Neuronal stem cell (in vitro differentiated cells): ENCODE measurements at regions not wholly inside any gene's neighbourhood (a gene's known extent, or its start where the extent isn't known, plus 50 kb on each side); places are given as distances from the start of the nearest gene placed in this dataset.

Experiments
- DNase-seq: peaks from one replicate; pipeline ENCODE4 v3.0.0-alpha.2; 2013; ENCODE audit warnings: low spot score
- H2AFZ ChIP-seq: one replicate; pipeline ENCODE4 v1.6.1; 2013; ENCODE audit warnings: mild to moderate bottlenecking, low read length, inconsistent platforms
- H2AK5ac ChIP-seq: 2 replicates; pipeline ENCODE4 v1.6.1; 2013; ENCODE audit warnings: low read depth, mild to moderate bottlenecking, inconsistent platforms, low read length, moderate library complexity, mixed read lengths
- H2BK120ac ChIP-seq: 2 replicates; pipeline ENCODE4 v1.6.1; 2013; ENCODE audit warnings: low read depth, mild to moderate bottlenecking, inconsistent platforms, low read length, moderate library complexity, mixed read lengths
- H2BK12ac ChIP-seq: one replicate; pipeline ENCODE4 v1.6.1; 2013; ENCODE audit warnings: low read length, inconsistent platforms
- H2BK15ac ChIP-seq: 2 replicates; pipeline ENCODE4 v1.6.1; 2013; ENCODE audit warnings: mild to moderate bottlenecking, low read length, inconsistent platforms, mixed read lengths
- H2BK5ac ChIP-seq: one replicate; pipeline ENCODE4 v1.6.1; 2013; ENCODE audit warnings: inconsistent platforms, mild to moderate bottlenecking, low read length, moderate library complexity
- H3K14ac ChIP-seq: one replicate; pipeline ENCODE4 v1.6.1; 2013; ENCODE audit warnings: low read length, inconsistent platforms
- H3K18ac ChIP-seq: 2 replicates; pipeline ENCODE4 v1.6.1; 2013; ENCODE audit warnings: low read length, inconsistent platforms
- H3K23ac ChIP-seq: 2 replicates; pipeline ENCODE4 v1.6.1; 2013; ENCODE audit warnings: low read depth, mild to moderate bottlenecking, mixed read lengths, low read length, inconsistent platforms; ENCODE audit not compliant: poor library complexity
- H3K27ac ChIP-seq: replicated peaks from 3 replicates; pipeline ENCODE4 v1.5.1; 2013; ENCODE audit warnings: low read length, inconsistent platforms
- H3K27me3 ChIP-seq, 3 experiments: 2 replicates each; pipeline ENCODE4 v1.6.1; 2013; ENCODE audit warnings: low read length in 3 of 3, mild to moderate bottlenecking in 2 of 3, inconsistent platforms in 1 of 3, low read depth in 1 of 3, mixed read lengths in 1 of 3, moderate library complexity in 1 of 3; ENCODE audit not compliant: control insufficient read depth in 3 of 3, insufficient read depth in 3 of 3
- H3K36me3 ChIP-seq, 2 donors: replicated peaks in 1 of 2; 2 replicates each; pipeline ENCODE4 v1.6.1; 2013; ENCODE audit warnings: low read length in 2 of 2; ENCODE audit not compliant: control insufficient read depth in 2 of 2, insufficient read depth in 2 of 2
- H3K4ac ChIP-seq: 2 replicates; pipeline ENCODE4 v1.6.1; 2013; ENCODE audit warnings: inconsistent platforms, mild to moderate bottlenecking, low read length, moderate library complexity
- H3K4me1 ChIP-seq, 2 donors: 1 replicate in 1 of 2; 2 replicates in 1 of 2; pipeline ENCODE4 v1.6.1; 2013; ENCODE audit warnings: low read length in 2 of 2, low read depth in 1 of 2; ENCODE audit not compliant: control insufficient read depth in 2 of 2, insufficient read depth in 1 of 2
- H3K4me2 ChIP-seq: one replicate; pipeline ENCODE4 v1.6.1; 2013; ENCODE audit warnings: mild to moderate bottlenecking, low read length, inconsistent platforms; ENCODE audit not compliant: insufficient read depth, poor library complexity, severe bottlenecking
- H3K4me3 ChIP-seq, 2 donors: 2 replicates each; pipeline ENCODE4 v1.5.1; 2013; ENCODE audit warnings: low read length in 2 of 2, mild to moderate bottlenecking in 2 of 2, inconsistent platforms in 1 of 2, moderate library complexity in 1 of 2
- H3K79me1 ChIP-seq: one replicate; pipeline ENCODE4 v1.6.1; 2013; ENCODE audit warnings: low read depth, mild to moderate bottlenecking, inconsistent platforms, low read length, moderate library complexity
- H3K9ac ChIP-seq: one replicate; pipeline ENCODE4 v1.6.1; 2013; ENCODE audit warnings: mild to moderate bottlenecking, low read depth, low read length, inconsistent platforms; ENCODE audit not compliant: poor library complexity
- H3K9me3 ChIP-seq, 2 donors: replicated peaks in 1 of 2; 2 replicates each; pipeline versions ENCODE3 to v1.6.1; 2013; ENCODE audit warnings: low read length in 2 of 2, mild to moderate bottlenecking in 2 of 2, inconsistent platforms in 1 of 2, low read depth in 1 of 2, mixed read lengths in 1 of 2, moderate library complexity in 1 of 2; ENCODE audit not compliant: control insufficient read depth in 2 of 2, insufficient read depth in 1 of 2
- H4K8ac ChIP-seq: one replicate; pipeline ENCODE4 v1.6.1; 2013; ENCODE audit warnings: low read depth, mild to moderate bottlenecking, inconsistent platforms, low read length, moderate library complexity
- H4K91ac ChIP-seq: one replicate; pipeline ENCODE4 v1.6.1; 2013; ENCODE audit warnings: low read length, low read depth, mild to moderate bottlenecking, inconsistent platforms; ENCODE audit not compliant: poor library complexity
- WGBS, 2 donors: extraction: QIAGEN DNeasy Blood & Tissue Kit; methylation state at CpG; one replicate each; pipeline ENCODE4 v1.1.7; 2013; ENCODE audit warnings: missing lambda C conversion rate in 2 of 2, mixed read lengths in 1 of 2; ENCODE audit not compliant: insufficient read length in 2 of 2, insufficient replicate concordance in 1 of 2; ENCODE audit errors: extremely low coverage in 2 of 2; 5-methylcytosine and 5-hydroxymethylcytosine counted together

- no peaks in the 10 kb centered on the region for H3K79me1 ChIP-seq
- no peak overlapping the region for H4K91ac ChIP-seq
- H3K14ac ChIP-seq: no peak overlapping the region
- H3K4me3 ChIP-seq: no peak overlapping the region
- no peak overlapping the region for H2AK5ac ChIP-seq
- no peak overlapping the region for H3K9ac ChIP-seq
- no peak overlapping the region for H3K4me2 ChIP-seq
- no peaks in the 10 kb centered on the region for H3K36me3 ChIP-seq
- H3K4ac ChIP-seq: no peak overlapping the region
- no peak overlapping the region for H3K27ac ChIP-seq
- no peak overlapping the region for H2BK120ac ChIP-seq
- peaks cover 0 to 5% of the 10 kb centered on the region in 2 donors for H3K9me3 ChIP-seq
- no peaks in the 10 kb centered on the region for H3K27me3 ChIP-seq
- H3K18ac ChIP-seq: no peak overlapping the region
- no peak overlapping the region for H2BK5ac ChIP-seq
- H2BK15ac ChIP-seq: no peak overlapping the region
- DNase-seq: no peak
- H2BK12ac ChIP-seq: no peak overlapping the region
- no peak overlapping the region for H3K23ac ChIP-seq
- no peak overlapping the region for H4K8ac ChIP-seq
- H2AFZ ChIP-seq: peak overlapping the region; percentile 63
- peaks cover 4 to 25% of the 10 kb centered on the region in 2 donors for H3K4me1 ChIP-seq
Observed at GRCh38 chr6:51511081-51511480, 576.3 kb downstream of the PKHD1 start.

GRCh38 chr6:51513891-51514747 lies 573.3 kb downstream of the PKHD1 start:
- Histone ChIP-seq H3K79me1 (no peaks in the 10 kb centered on the region), H2AK5ac (no peak overlapping the region), H3K4me3 (no peak overlapping the region), H3K27ac (no peak overlapping the region), H2BK12ac (no peak overlapping the region), H4K91ac (no peak overlapping the region), H3K27me3 (no peaks in the 10 kb centered on the region), H3K14ac (no peak overlapping the region), H4K8ac (no peak overlapping the region), H3K23ac (no peak overlapping the region), H2BK15ac (no peak overlapping the region), H3K9ac (no peak overlapping the region), H2BK5ac (no peak overlapping the region), H3K36me3 (no peaks in the 10 kb centered on the region), H3K4me1 (peaks cover 4 to 25% of the 10 kb centered on the region in 2 donors), H3K4ac (no peak overlapping the region), H3K18ac (no peak overlapping the region), H2AFZ (peak overlapping the region; percentile 70), H3K9me3 (peaks cover 0 to 5% of the 10 kb centered on the region in 2 donors), H2BK120ac (no peak overlapping the region), H3K4me2 (no peak overlapping the region)
- WGBS, 2 donors: no CpG with 5 or more reads among the region's 13 CpGs
- DNase-seq: peak; percentile 31

DNA sequence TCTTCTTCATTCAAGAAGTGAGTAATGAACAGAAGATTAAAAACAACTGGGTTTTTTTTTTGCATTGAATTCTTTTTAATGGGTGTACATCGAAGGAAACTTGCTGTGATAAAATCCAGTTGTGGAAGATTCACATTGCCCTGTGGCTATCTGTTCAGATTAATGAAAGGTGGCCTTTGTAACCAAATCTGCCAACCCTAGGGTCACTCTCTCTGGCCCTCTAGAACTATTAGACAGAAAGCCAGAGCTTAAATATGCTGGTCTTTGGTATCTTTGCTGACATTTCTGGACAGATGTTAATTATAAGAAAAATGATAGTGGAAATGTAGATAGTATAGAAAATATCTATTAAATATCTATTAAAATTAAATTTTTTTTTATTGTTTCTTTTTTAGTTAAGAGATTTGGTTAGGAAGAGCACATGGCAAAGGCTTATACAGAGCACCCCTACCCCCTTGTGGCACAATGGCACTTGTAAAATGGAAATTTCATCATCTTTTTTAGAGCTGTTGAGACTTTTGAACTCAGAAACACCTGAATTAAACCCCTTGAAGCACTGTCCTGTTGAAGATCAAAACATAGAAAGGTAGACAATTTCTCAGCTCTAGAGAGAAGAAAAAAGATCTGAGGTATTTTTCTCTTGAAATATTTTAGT lies 572.5 kb downstream of the PKHD1 start:
- Histone ChIP-seq H3K9me3 (peaks cover 0 to 5% of the 10 kb centered on the region in 2 donors), H2BK120ac (no peak overlapping the region), H3K79me1 (no peaks in the 10 kb centered on the region), H2BK15ac (no peak overlapping the region), H2AK5ac (no peak overlapping the region), H3K4me3 (no peak overlapping the region), H3K4ac (no peak overlapping the region), H3K4me1 (peaks cover 4 to 25% of the 10 kb centered on the region in 2 donors), H3K27ac (no peak overlapping the region), H3K9ac (no peak overlapping the region), H3K18ac (no peak overlapping the region), H2BK5ac (no peak overlapping the region), H3K4me2 (no peak overlapping the region), H3K23ac (no peak overlapping the region), H3K27me3 (no peaks in the 10 kb centered on the region), H4K8ac (no peak overlapping the region), H4K91ac (no peak overlapping the region), H3K14ac (no peak overlapping the region), H2BK12ac (no peak overlapping the region), H2AFZ (peak overlapping the region; percentile 70), H3K36me3 (no peaks in the 10 kb centered on the region)
- no CpG with 5 or more reads among the region's 1 CpG for WGBS, 2 donors
- no peak for DNase-seq

GRCh38 chr6:51526049-51526448 lies 561.4 kb downstream of the PKHD1 start:
- no peak for DNase-seq
- no peaks in the 10 kb centered on the region for H3K4me1 ChIP-seq
- no CpG with 5 or more reads among the region's 3 CpGs for WGBS, 2 donors

More at GRCh38 chr6:51526049-51526448, 561.4 kb downstream of the PKHD1 start:
- H2BK120ac ChIP-seq: no peak overlapping the region
- H3K79me1 ChIP-seq: no peaks in the 10 kb centered on the region
- no peak overlapping the region for H2AFZ ChIP-seq
- no peak overlapping the region for H3K14ac ChIP-seq
- H3K4ac ChIP-seq: no peak overlapping the region
- H3K27me3 ChIP-seq: no peaks in the 10 kb centered on the region
- no peak overlapping the region for H4K91ac ChIP-seq
- no peak overlapping the region for H3K4me3 ChIP-seq
- no peaks in the 10 kb centered on the region for H3K9me3 ChIP-seq
- H3K4me2 ChIP-seq: no peak overlapping the region
- no peak overlapping the region for H4K8ac ChIP-seq
- H2BK12ac ChIP-seq: no peak overlapping the region
- H2AK5ac ChIP-seq: no peak overlapping the region
- H3K23ac ChIP-seq: no peak overlapping the region
- H3K9ac ChIP-seq: no peak overlapping the region
- no peak overlapping the region for H2BK5ac ChIP-seq
- H3K27ac ChIP-seq: no peak overlapping the region
- no peak overlapping the region for H2BK15ac ChIP-seq
- no peaks in the 10 kb centered on the region for H3K36me3 ChIP-seq
- no peak overlapping the region for H3K18ac ChIP-seq
